ENCODE measurements at regions not wholly inside any gene's neighbourhood (a gene's known extent, or its start where the extent isn't known, plus 50 kb on each side); places are given as distances from the start of the nearest gene placed in this dataset.

DNA sequence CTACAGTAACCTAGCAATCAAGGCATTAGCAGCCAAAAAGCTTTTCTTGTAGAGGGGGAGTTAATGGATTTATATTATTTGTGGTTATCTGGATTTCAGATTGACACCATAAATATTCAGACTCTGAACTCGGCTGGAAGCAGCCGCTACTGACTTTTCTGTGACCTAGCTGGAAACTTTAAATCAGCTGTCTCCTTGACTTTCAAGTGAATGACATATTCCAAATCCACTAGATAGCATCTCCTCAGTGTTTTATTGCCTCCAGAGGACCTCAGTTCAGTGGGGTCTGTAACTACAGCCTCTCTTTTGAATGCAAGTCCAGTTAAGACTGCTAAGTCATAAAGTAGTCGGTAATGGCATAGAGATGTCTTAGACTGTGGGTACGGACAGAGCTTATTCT, 448.5 kb downstream of the NUF2 start:
- Histone ChIP-seq H3K27ac (ENCODE audit: extremely low read depth, low read depth, low read length) (no peak overlapping the region), H3K36me3 (ENCODE audit: control insufficient read depth in 2 of 2, insufficient read depth in 1 of 2, low read length in 2 of 2) (no peaks in the 10 kb centered on the region), H3K4me3 (ENCODE audit: low read depth, low read length) (no peak overlapping the region), H3K9me3 (ENCODE audit: control insufficient read depth, insufficient read depth, low read depth, low read length) (no peaks in the 10 kb centered on the region), H3K4me1 (ENCODE audit: control insufficient read depth, insufficient read depth, low read length) (no peaks in the 10 kb centered on the region)
- ChIA-PET CTCF (no interaction called here), POLR2A (no interaction called here)
- TF ChIP-seq ZNF112 (tag by site-specific recombination; IDR thresholded peaks at IDR 0.05) (no peak), ZNF596 (tag by site-specific recombination; IDR thresholded peaks at IDR 0.05) (no peak), ZNF645 (tag by site-specific recombination; IDR thresholded peaks at IDR 0.05) (no peak), ZNF48 (tag by site-specific recombination; IDR thresholded peaks at IDR 0.05) (no peak), ZNF701 (tag by site-specific recombination; IDR thresholded peaks at IDR 0.05) (no peak), KLF16 (tag by site-specific recombination; IDR thresholded peaks at IDR 0.05) (no peak), ZNF529 (tag by site-specific recombination; IDR thresholded peaks at IDR 0.05; ENCODE audit: insufficient replicate concordance) (no peak), ZSCAN23 (tag by site-specific recombination; IDR thresholded peaks at IDR 0.05) (no peak), ZNF211 (tag by site-specific recombination; IDR thresholded peaks at IDR 0.05; ENCODE audit: low read depth) (no peak), ZNF214 (tag by site-specific recombination; IDR thresholded peaks at IDR 0.05; ENCODE audit: borderline replicate concordance) (no peak), ZNF23 (tag by site-specific recombination; IDR thresholded peaks at IDR 0.05; ENCODE audit: borderline replicate concordance) (no peak), SCRT2 (tag by site-specific recombination; IDR thresholded peaks at IDR 0.05) (no peak), TSHZ1 (tag by site-specific recombination; IDR thresholded peaks at IDR 0.05; ENCODE audit: borderline replicate concordance) (no peak), ZNF146 (tag by site-specific recombination; IDR thresholded peaks at IDR 0.05) (no peak), GFI1B (tag by site-specific recombination; IDR thresholded peaks at IDR 0.05) (no peak), ZNF148 (tag by site-specific recombination; IDR thresholded peaks at IDR 0.05; ENCODE audit: borderline replicate concordance) (no peak), KLF8 (tag by site-specific recombination; IDR thresholded peaks at IDR 0.05) (no peak), ATF2 (tag by site-specific recombination; IDR thresholded peaks at IDR 0.05; ENCODE audit: low read depth) (no peak), ZNF610 (tag by site-specific recombination; IDR thresholded peaks at IDR 0.05; ENCODE audit: borderline replicate concordance) (no peak)
- TF ChIP-seq, protein P1, sequence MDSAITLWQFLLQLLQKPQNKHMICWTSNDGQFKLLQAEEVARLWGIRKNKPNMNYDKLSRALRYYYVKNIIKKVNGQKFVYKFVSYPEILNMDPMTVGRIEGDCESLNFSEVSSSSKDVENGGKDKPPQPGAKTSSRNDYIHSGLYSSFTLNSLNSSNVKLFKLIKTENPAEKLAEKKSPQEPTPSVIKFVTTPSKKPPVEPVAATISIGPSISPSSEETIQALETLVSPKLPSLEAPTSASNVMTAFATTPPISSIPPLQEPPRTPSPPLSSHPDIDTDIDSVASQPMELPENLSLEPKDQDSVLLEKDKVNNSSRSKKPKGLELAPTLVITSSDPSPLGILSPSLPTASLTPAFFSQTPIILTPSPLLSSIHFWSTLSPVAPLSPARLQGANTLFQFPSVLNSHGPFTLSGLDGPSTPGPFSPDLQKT (IDR thresholded peaks at IDR 0.05; ENCODE audit: borderline replicate concordance, low read depth, low read length) = no peak

Data from HEK293 (cell line).